ENCODE measurements at regions not wholly inside any gene's neighbourhood (a gene's known extent, or its start where the extent isn't known, plus 50 kb on each side); places are given as distances from the start of the nearest gene placed in this dataset.

- TF ChIP-seq CTCF (IDR thresholded peaks at IDR 0.05; ENCODE audit: insufficient read depth, low read length), result no peak
- TF ChIP-seq POLR2AphosphoS5 (IDR thresholded peaks at IDR 0.05; ENCODE audit: low read depth), result no peak
Observed at GRCh38 chr4:138047290-138047689, 194.9 kb downstream of the SLC7A11 start.
